ENCODE measurements at regions not wholly inside any gene's neighbourhood (a gene's known extent, or its start where the extent isn't known, plus 50 kb on each side); places are given as distances from the start of the nearest gene placed in this dataset.

DNA sequence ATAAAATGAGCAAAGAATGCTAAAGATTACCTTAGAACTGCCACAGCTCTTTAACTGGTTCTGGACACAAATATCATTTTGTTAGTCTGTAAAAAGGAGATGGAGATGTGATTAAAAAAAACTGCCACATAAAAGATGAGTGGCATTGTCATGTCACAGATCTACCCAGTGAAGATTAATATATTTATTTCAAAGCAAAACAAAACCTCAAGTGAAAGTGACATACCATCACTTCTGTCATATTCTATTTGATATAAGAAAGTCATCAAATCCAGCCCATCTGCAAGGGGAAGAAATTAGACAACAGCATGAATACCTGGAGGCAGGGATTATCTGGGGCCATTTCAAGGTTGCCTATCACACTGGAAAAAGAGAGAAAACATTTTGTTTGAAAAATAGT is 417.6 kb upstream of the LRRTM4 start:
- DNase-seq (ENCODE audit: extremely low spot score in 2 of 2): no peak
- H3K27ac ChIP-seq: no peak overlapping the region
- no peaks in the 10 kb centered on the region for H3K36me3 ChIP-seq
- TF ChIP-seq, protein P1, sequence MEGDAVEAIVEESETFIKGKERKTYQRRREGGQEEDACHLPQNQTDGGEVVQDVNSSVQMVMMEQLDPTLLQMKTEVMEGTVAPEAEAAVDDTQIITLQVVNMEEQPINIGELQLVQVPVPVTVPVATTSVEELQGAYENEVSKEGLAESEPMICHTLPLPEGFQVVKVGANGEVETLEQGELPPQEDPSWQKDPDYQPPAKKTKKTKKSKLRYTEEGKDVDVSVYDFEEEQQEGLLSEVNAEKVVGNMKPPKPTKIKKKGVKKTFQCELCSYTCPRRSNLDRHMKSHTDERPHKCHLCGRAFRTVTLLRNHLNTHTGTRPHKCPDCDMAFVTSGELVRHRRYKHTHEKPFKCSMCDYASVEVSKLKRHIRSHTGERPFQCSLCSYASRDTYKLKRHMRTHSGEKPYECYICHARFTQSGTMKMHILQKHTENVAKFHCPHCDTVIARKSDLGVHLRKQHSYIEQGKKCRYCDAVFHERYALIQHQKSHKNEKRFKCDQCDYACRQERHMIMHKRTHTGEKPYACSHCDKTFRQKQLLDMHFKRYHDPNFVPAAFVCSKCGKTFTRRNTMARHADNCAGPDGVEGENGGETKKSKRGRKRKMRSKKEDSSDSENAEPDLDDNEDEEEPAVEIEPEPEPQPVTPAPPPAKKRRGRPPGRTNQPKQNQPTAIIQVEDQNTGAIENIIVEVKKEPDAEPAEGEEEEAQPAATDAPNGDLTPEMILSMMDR (IDR thresholded peaks at IDR 0.05): no peak
- no peak for TF ChIP-seq POLR2AphosphoS5 (IDR thresholded peaks at IDR 0.05; ENCODE audit: insufficient read depth in 1 of 2, low read depth in 1 of 2)
- no peak for TF ChIP-seq POLR2A (IDR thresholded peaks at IDR 0.05)
- H3K4me1 ChIP-seq: no peaks in the 10 kb centered on the region
- intact Hi-C loops (cut with DNase I): no loop called here
- H3K9me3 ChIP-seq: no peaks in the 10 kb centered on the region
- H3K27me3 ChIP-seq: no peaks in the 10 kb centered on the region
- H3K4me3 ChIP-seq: no peak overlapping the region

DNA sequence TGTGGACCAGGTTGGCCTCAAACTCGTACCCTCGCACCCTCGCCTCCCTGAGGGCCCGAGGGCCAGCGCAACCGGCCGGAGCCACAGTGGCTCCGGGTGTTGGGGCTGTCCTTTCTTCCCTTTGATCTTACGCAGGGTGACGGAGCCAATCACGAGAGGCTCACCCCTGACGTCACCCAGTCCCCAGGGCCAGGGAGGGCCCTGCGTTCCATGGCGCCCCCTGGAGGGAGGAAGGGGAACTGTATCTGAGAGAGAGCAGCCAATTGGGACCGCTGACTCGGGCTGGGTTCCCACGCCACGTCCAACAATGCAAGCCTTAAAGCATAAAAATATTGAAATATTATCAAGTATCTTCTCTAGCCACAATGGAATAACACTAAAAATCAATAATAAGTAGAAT is 432.8 kb upstream of the LRRTM4 start:
- Histone ChIP-seq H3K36me3 (no peaks in the 10 kb centered on the region), H3K4me1 (no peaks in the 10 kb centered on the region), H3K4me3 (no peak overlapping the region), H3K9me3 (no peaks in the 10 kb centered on the region), H3K27ac (no peak overlapping the region), H3K27me3 (no peaks in the 10 kb centered on the region)
- TF ChIP-seq POLR2AphosphoS5 (IDR thresholded peaks at IDR 0.05; ENCODE audit: insufficient read depth in 1 of 2, low read depth in 1 of 2): no peak
- TF ChIP-seq, protein P1 (IDR thresholded peaks at IDR 0.05): no peak
- no peak for TF ChIP-seq POLR2A (IDR thresholded peaks at IDR 0.05)
- intact Hi-C loops (cut with DNase I): no loop called here
- no peak for DNase-seq (ENCODE audit: extremely low spot score in 2 of 2)

DNA sequence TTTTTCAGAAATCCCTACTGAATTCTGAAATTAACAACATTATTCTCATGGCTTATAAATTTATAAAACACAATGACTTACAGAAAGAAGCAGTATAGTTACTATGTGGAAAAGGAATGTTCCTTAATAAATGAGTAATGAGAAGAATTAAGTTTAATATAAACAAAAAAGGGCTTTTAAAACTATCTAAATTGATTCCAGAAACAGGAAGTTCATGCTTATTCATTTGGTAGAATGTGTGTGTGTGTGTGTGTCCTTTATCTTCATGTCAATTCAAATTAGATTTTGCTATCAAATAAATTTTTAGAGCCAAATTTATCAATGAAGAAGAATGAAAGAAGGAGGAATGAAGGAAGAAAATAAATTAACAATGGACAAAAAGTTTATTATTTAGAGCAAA is 440.8 kb upstream of the LRRTM4 start:
- no peak overlapping the region for H3K27ac ChIP-seq
- TF ChIP-seq, protein P1 (IDR thresholded peaks at IDR 0.05): no peak
- TF ChIP-seq POLR2A (IDR thresholded peaks at IDR 0.05) (no peak), POLR2AphosphoS5 (IDR thresholded peaks at IDR 0.05; ENCODE audit: insufficient read depth in 1 of 2, low read depth in 1 of 2) (no peak)
- no peak for DNase-seq (ENCODE audit: extremely low spot score in 2 of 2)
- no peaks in the 10 kb centered on the region for H3K27me3 ChIP-seq
- no peak overlapping the region for H3K4me3 ChIP-seq
- no peaks in the 10 kb centered on the region for H3K36me3 ChIP-seq
- no peaks in the 10 kb centered on the region for H3K4me1 ChIP-seq
- intact Hi-C loops (cut with DNase I): no loop called here
- no peaks in the 10 kb centered on the region for H3K9me3 ChIP-seq

DNA sequence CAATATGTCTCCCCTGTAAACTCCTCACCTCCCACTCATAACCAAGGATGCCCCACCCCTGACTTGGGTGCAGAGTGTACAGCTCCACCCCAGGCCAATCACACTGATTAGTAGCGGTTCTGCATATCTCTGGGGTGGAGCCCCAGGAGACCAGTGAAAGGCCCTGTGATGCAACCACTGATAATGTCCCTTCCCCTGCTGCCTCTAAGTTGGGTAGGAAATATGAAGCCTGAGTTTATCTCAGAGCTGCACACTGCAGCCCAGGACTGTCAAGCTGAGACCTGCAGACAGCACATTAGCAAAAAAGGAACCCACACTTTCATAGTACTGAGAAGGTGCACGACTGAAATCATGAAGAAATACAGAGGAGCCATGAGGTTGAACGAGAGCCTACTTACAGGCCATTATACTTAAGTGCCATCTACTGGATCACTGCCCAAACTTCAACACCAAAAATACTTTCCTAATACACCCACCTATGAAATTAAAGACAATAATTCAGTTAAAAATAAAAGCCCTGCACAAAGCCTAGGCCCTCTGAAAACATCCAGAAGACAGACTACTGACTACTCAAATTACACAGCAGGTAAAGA is 455.4 kb upstream of the LRRTM4 start:
- intact Hi-C loops (cut with DNase I): no loop called here
- H3K27ac ChIP-seq: no peak overlapping the region
- H3K4me1 ChIP-seq: no peaks in the 10 kb centered on the region
- H3K36me3 ChIP-seq: no peaks in the 10 kb centered on the region
- H3K9me3 ChIP-seq: no peaks in the 10 kb centered on the region
- H3K4me3 ChIP-seq: no peak overlapping the region
- H3K27me3 ChIP-seq: no peaks in the 10 kb centered on the region
- no peak for TF ChIP-seq POLR2AphosphoS5 (IDR thresholded peaks at IDR 0.05; ENCODE audit: insufficient read depth in 1 of 2, low read depth in 1 of 2)
- TF ChIP-seq POLR2A (IDR thresholded peaks at IDR 0.05): no peak
- TF ChIP-seq, protein P1 (IDR thresholded peaks at IDR 0.05): no peak
- no peak for DNase-seq (ENCODE audit: extremely low spot score in 2 of 2)

DNA sequence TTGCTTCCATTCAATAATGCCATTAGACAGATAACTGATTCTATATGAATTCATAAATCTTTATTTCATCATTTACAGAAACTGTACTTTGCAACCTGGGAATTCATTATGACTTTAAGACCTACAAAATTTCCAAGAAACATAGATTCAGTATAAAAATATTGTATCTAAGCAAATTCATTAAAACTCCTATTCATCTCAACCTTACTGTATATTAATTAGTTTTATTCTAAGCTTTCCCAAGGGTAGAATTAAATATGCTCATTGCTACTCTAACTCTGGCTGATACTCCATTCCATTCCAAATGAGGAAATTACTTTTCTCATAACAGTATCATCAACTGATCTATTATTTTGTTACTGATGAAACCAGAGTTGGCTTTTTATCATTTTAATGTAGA is 473.0 kb upstream of the LRRTM4 start:
- no peaks in the 10 kb centered on the region for H3K9me3 ChIP-seq
- TF ChIP-seq POLR2A (IDR thresholded peaks at IDR 0.05) (no peak), POLR2AphosphoS5 (IDR thresholded peaks at IDR 0.05; ENCODE audit: insufficient read depth in 1 of 2, low read depth in 1 of 2) (no peak)
- TF ChIP-seq, protein P1 (IDR thresholded peaks at IDR 0.05): no peak
- no peak overlapping the region for H3K27ac ChIP-seq
- no peak for DNase-seq (ENCODE audit: extremely low spot score in 2 of 2)
- H3K4me1 ChIP-seq: no peaks in the 10 kb centered on the region
- intact Hi-C loops (cut with DNase I): no loop called here
- no peak overlapping the region for H3K4me3 ChIP-seq
- H3K27me3 ChIP-seq: no peaks in the 10 kb centered on the region
- no peaks in the 10 kb centered on the region for H3K36me3 ChIP-seq

Measured in vagina (tissue), 2 donors.